ENCODE measurements at regions not wholly inside any gene's neighbourhood (a gene's known extent, or its start where the extent isn't known, plus 50 kb on each side); places are given as distances from the start of the nearest gene placed in this dataset.

DNA sequence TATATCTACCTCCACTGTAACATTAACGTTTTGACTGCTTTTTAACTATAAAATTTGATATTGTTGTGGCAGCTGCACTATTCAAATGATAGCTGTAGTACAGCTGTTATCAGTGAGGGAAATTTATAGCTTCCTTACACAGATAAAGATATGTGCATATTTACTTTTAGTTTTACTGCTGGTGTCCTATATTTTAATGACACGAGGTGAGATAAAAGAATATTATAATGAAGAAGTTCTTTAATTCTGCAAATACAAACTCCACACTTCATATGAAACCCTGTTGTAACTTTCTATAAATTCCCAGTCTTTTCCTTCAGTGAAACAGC is 427.8 kb upstream of the ZEB2 start:
- Histone ChIP-seq H3K4me3 (ENCODE audit: control extremely low read depth in 1 of 5, extremely low read depth in 1 of 5, insufficient read depth in 1 of 5, low read depth in 2 of 5, low read length in 4 of 5) (no peak overlapping the region), H3K36me3 (replicated peaks in 1 of 2; ENCODE audit: control extremely low read depth in 1 of 2, control insufficient read depth in 1 of 2, extremely low read depth in 1 of 2, insufficient read depth in 2 of 2, low read length in 1 of 2) (no peaks in the 10 kb centered on the region), H3K27me3 (replicated peaks in 1 of 4; ENCODE audit: control extremely low read depth in 1 of 4, control insufficient read depth in 3 of 4, insufficient read depth in 4 of 4, low read length in 3 of 4) (no peaks in the 10 kb centered on the region), H3K27ac (ENCODE audit: low read length in 2 of 2) (no peak overlapping the region), H3K4me2 (replicated peaks; ENCODE audit: low read depth, low read length, poor library complexity, severe bottlenecking) (no peak overlapping the region), H3K79me2 (ENCODE audit: control insufficient read depth, insufficient read depth, low read length) (no peaks in the 10 kb centered on the region), H4K20me1 (ENCODE audit: control insufficient read depth, insufficient read depth, low read length, poor library complexity, severe bottlenecking) (no peaks in the 10 kb centered on the region), H3K9ac (ENCODE audit: low read length) (no peak overlapping the region), H3K4me1 (ENCODE audit: control insufficient read depth in 2 of 2, insufficient read depth in 2 of 2, low read length in 2 of 2) (no peaks in the 10 kb centered on the region), H3K9me3 (ENCODE audit: control extremely low read depth in 1 of 3, control insufficient read depth in 2 of 3, insufficient read depth in 1 of 3, low read length in 2 of 3) (no peaks in the 10 kb centered on the region), H2AFZ (ENCODE audit: insufficient read depth, low read depth, low read length, poor library complexity, severe bottlenecking) (no peak overlapping the region)
- no peaks in the 10 kb centered on the region for H3K4me1 Mint-ChIP-seq
- no peak overlapping the region for H3K27ac Mint-ChIP-seq
- no peak for ATAC-seq (ENCODE audit: low read depth)
- no peak for DNase-seq
- no CpG with 5 or more reads among the region's 2 CpGs for WGBS (ENCODE audit: insufficient coverage)
- no peaks in the 10 kb centered on the region for H3K9me3 Mint-ChIP-seq (ENCODE audit: insufficient read depth)
- ChIA-PET POLR2A (no interaction called here), CTCF (no interaction called here)
- intact Hi-C loops (cut with micrococcal nuclease) = no loop called here
- H3K27me3 Mint-ChIP-seq = no peaks in the 10 kb centered on the region
- H3K4me3 Mint-ChIP-seq = no peak overlapping the region
- TF ChIP-seq, protein P1, sequence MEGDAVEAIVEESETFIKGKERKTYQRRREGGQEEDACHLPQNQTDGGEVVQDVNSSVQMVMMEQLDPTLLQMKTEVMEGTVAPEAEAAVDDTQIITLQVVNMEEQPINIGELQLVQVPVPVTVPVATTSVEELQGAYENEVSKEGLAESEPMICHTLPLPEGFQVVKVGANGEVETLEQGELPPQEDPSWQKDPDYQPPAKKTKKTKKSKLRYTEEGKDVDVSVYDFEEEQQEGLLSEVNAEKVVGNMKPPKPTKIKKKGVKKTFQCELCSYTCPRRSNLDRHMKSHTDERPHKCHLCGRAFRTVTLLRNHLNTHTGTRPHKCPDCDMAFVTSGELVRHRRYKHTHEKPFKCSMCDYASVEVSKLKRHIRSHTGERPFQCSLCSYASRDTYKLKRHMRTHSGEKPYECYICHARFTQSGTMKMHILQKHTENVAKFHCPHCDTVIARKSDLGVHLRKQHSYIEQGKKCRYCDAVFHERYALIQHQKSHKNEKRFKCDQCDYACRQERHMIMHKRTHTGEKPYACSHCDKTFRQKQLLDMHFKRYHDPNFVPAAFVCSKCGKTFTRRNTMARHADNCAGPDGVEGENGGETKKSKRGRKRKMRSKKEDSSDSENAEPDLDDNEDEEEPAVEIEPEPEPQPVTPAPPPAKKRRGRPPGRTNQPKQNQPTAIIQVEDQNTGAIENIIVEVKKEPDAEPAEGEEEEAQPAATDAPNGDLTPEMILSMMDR (IDR thresholded peaks at IDR 0.05) = no peak

DNA sequence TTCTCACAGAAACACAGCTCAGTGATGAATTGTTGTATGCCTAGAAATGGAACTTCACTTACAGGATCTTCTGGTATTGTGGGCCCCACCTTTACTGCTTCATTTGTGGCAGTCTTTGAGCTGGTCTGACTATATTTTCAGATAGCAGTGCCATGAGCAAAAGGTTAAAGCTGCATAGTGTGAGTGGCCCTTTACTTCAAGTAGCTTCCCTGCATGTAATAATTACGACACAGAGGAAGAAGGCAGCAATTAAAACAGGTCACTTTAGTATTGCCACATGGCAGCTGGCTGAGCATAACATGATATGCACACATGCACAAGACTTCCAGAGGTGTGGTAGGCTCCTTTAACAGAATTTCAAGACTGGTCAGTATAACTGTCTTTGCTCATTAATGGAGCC is 426.3 kb upstream of the ZEB2 start:
- Mint-ChIP-seq H3K27me3 (no peaks in the 10 kb centered on the region), H3K4me1 (no peaks in the 10 kb centered on the region), H3K4me3 (no peak overlapping the region), H3K27ac (no peak overlapping the region), H3K9me3 (ENCODE audit: insufficient read depth) (no peaks in the 10 kb centered on the region)
- ATAC-seq (ENCODE audit: low read depth) (no peak), DNase-seq (no peak)
- CTCF ChIA-PET = no interaction called here
- Histone ChIP-seq H3K79me2 (ENCODE audit: control insufficient read depth, insufficient read depth, low read length) (no peaks in the 10 kb centered on the region), H3K9me3 (ENCODE audit: control extremely low read depth in 1 of 3, control insufficient read depth in 2 of 3, insufficient read depth in 1 of 3, low read length in 2 of 3) (no peaks in the 10 kb centered on the region), H2AFZ (ENCODE audit: insufficient read depth, low read depth, low read length, poor library complexity, severe bottlenecking) (no peak overlapping the region), H3K4me1 (ENCODE audit: control insufficient read depth in 2 of 2, insufficient read depth in 2 of 2, low read length in 2 of 2) (no peaks in the 10 kb centered on the region), H3K27ac (ENCODE audit: low read length in 2 of 2) (no peak overlapping the region), H3K36me3 (replicated peaks in 1 of 2; ENCODE audit: control extremely low read depth in 1 of 2, control insufficient read depth in 1 of 2, extremely low read depth in 1 of 2, insufficient read depth in 2 of 2, low read length in 1 of 2) (no peaks in the 10 kb centered on the region), H3K4me2 (replicated peaks; ENCODE audit: low read depth, low read length, poor library complexity, severe bottlenecking) (no peak overlapping the region), H4K20me1 (ENCODE audit: control insufficient read depth, insufficient read depth, low read length, poor library complexity, severe bottlenecking) (no peaks in the 10 kb centered on the region), H3K4me3 (ENCODE audit: control extremely low read depth in 1 of 5, extremely low read depth in 1 of 5, insufficient read depth in 1 of 5, low read depth in 2 of 5, low read length in 4 of 5) (no peak overlapping the region), H3K27me3 (replicated peaks in 1 of 4; ENCODE audit: control extremely low read depth in 1 of 4, control insufficient read depth in 3 of 4, insufficient read depth in 4 of 4, low read length in 3 of 4) (no peaks in the 10 kb centered on the region), H3K9ac (ENCODE audit: low read length) (no peak overlapping the region)
- POLR2A ChIA-PET = no interaction called here
- intact Hi-C loops (cut with micrococcal nuclease) = no loop called here
- TF ChIP-seq, protein P1 (IDR thresholded peaks at IDR 0.05) = no peak
- no peak for TF ChIP-seq EZH2 (IDR thresholded peaks at IDR 0.05; ENCODE audit: borderline replicate concordance, insufficient read depth, low read depth, low read length, poor library complexity, severe bottlenecking)
- no CpG with 5 or more reads among the region's 1 CpG for WGBS (ENCODE audit: insufficient coverage)
